ENCODE measurements at regions not wholly inside any gene's neighbourhood (a gene's known extent, or its start where the extent isn't known, plus 50 kb on each side); places are given as distances from the start of the nearest gene placed in this dataset.

- H3K4me3 ChIP-seq (ENCODE audit: extremely low read depth in 1 of 4, insufficient read depth in 2 of 4, low read depth in 3 of 4, low read length in 4 of 4), result no peak overlapping the region
- no peak for DNase-seq (ENCODE audit: low read depth in 1 of 2, low spot score in 2 of 2)
- H4K8ac ChIP-seq (ENCODE audit: extremely low read depth, insufficient read depth, low read length), result no peak overlapping the region
- no peak for FAIRE-seq
- no peaks in the 10 kb centered on the region for H3K23me2 ChIP-seq (ENCODE audit: low read depth, low read length)
- H3K27ac ChIP-seq (ENCODE audit: low read depth, low read length), result no peak overlapping the region
- H2BK15ac ChIP-seq (ENCODE audit: low read length), result no peak overlapping the region
- H2BK12ac ChIP-seq (ENCODE audit: low read depth, low read length), result no peak overlapping the region
- H3K9ac ChIP-seq (replicated peaks in 1 of 4; ENCODE audit: extremely low read depth in 1 of 4, low read depth in 3 of 4, low read length in 3 of 4), result no peak overlapping the region; a peak in 1 of 7 replicates
- H2BK20ac ChIP-seq (ENCODE audit: low read length), result no peak overlapping the region
- H3K27me3 ChIP-seq (replicated peaks in 1 of 4; ENCODE audit: control insufficient read depth in 3 of 4, extremely low read depth in 1 of 4, insufficient read depth in 3 of 4, low read length in 3 of 4), result no peaks in the 10 kb centered on the region
- no peaks in the 10 kb centered on the region for H3K36me3 ChIP-seq (ENCODE audit: control insufficient read depth in 2 of 4, insufficient read depth in 4 of 4, low read length in 3 of 4)
- H3K4me1 ChIP-seq (replicated peaks in 1 of 4; ENCODE audit: control insufficient read depth in 3 of 4, insufficient read depth in 4 of 4, low read length in 3 of 4), result peaks cover 0 to 6% (median 4%) of the 10 kb centered on the region in 4 experiments; a peak in 5 of 7 replicates
- H2BK120ac ChIP-seq (replicated peaks; ENCODE audit: low read depth, low read length), result no peak overlapping the region
- no peak overlapping the region for H3K4ac ChIP-seq (replicated peaks; ENCODE audit: insufficient read length, low read depth, low read length)
- 87% methylated on average over 5 of the region's 5 CpGs; no CpG with 5 or more reads in 1 of the 2 experiments for WGBS, 2 experiments (ENCODE audit: extremely low coverage in 1 of 2, insufficient coverage in 1 of 2, insufficient read length in 1 of 2, insufficient replicate concordance in 2 of 2, low coverage in 1 of 2, low lambda C conversion rate in 2 of 2, missing lambda C conversion rate in 1 of 2)
- no peak overlapping the region for H2AK5ac ChIP-seq (ENCODE audit: low read depth, low read length)
- H4K20me1 ChIP-seq (replicated peaks in 1 of 2; ENCODE audit: control insufficient read depth in 1 of 2, insufficient read depth in 2 of 2, low read length in 2 of 2), result no peaks in the 10 kb centered on the region
- H2AFZ ChIP-seq (ENCODE audit: low read length), result no peak overlapping the region
- no peaks in the 10 kb centered on the region for H3K9me3 ChIP-seq (ENCODE audit: insufficient read depth in 2 of 2, low read depth in 1 of 2, low read length in 1 of 2)
- no peaks in the 10 kb centered on the region for H3K79me1 ChIP-seq (ENCODE audit: low read depth, low read length)
- H3K56ac ChIP-seq (replicated peaks; ENCODE audit: insufficient read length, low read depth, low read length), result no peak overlapping the region
- TF ChIP-seq POLR2A (IDR thresholded peaks at IDR 0.05; ENCODE audit: control extremely low read depth in 1 of 2, low read depth in 2 of 2, low read length in 2 of 2), result no peak
- H3K18ac ChIP-seq (ENCODE audit: extremely low read depth, low read length), result no peak overlapping the region
- H3K79me2 ChIP-seq (ENCODE audit: control insufficient read depth in 1 of 2, insufficient read depth in 2 of 2, low read length in 2 of 2), result no peaks in the 10 kb centered on the region
- POLR2A ChIA-PET (ENCODE audit: partially characterized antibody), result no interaction called here
- CTCF ChIA-PET (ENCODE audit: partially characterized antibody), result no interaction called here
- no peak overlapping the region for H4K5ac ChIP-seq (ENCODE audit: insufficient read length, low read depth, low read length)
- no peak overlapping the region for H4K91ac ChIP-seq (replicated peaks; ENCODE audit: insufficient read length, low read length)
- H3K14ac ChIP-seq (ENCODE audit: insufficient read length), result no peak overlapping the region
- H2BK5ac ChIP-seq (ENCODE audit: low read depth, low read length), result no peak overlapping the region
- H3K23ac ChIP-seq (ENCODE audit: insufficient read length), result no peak overlapping the region
- H3K4me2 ChIP-seq (ENCODE audit: insufficient read depth in 1 of 2, low read depth in 2 of 2, low read length in 2 of 2), result no peak overlapping the region
Measured at GRCh38 chr12:93059925-93060665, 131.0 kb upstream of the EEA1 start.

Data from H1 (cell line).